Endothelial cell of umbilical vein (primary cell): ENCODE measurements at regions not wholly inside any gene's neighbourhood (a gene's known extent, or its start where the extent isn't known, plus 50 kb on each side); places are given as distances from the start of the nearest gene placed in this dataset.

ENCODE experiments used
- BruUV-seq: library from RNA; stranded (reverse); fragments of 400-500 nt; replicated peaks from 2 replicates; lab custom pipeline; 2021; lab: Mats Ljungman, UMichigan
- CTCF ChIA-PET: fragments of 300-600, 350-600 bp; sonication (Branson Sonifier 250); formaldehyde crosslinking; loops from one replicate; lab custom pipeline; 2021; ENCODE audit warnings: antibody characterized with exemption, inconsistent platforms; lab: Charles Lee
- POLR2A ChIA-PET: fragments of 300-600, 350-600 bp; sonication (Branson Sonifier 250); formaldehyde crosslinking; loops from one replicate; lab custom pipeline; 2021; ENCODE audit warnings: antibody characterized with exemption, inconsistent platforms; lab: Charles Lee
- DNase-seq: peaks from one replicate; pipeline ENCODE4 v3.0.0-alpha.2; 2011; ENCODE audit warnings: low read depth, low spot score
- FAIRE-seq: peaks from 2 replicates; lab custom pipeline; 2011; peaks lifted over from hg19 to GRCh38; lab: Jason Lieb, UNC
- H2AFZ ChIP-seq: 2 replicates; pipeline ENCODE4 v1.6.0; 2012; ENCODE audit warnings: low read depth, low read length, control low read depth, inconsistent platforms
- H3K27ac ChIP-seq: 2 replicates; pipeline ENCODE4 v1.5.1; 2011; ENCODE audit warnings: low read depth, mild to moderate bottlenecking, control low read depth, low read length, moderate library complexity; ENCODE audit not compliant: insufficient read depth
- H3K27me3 ChIP-seq, 2 experiments: 2 replicates each; pipeline versions ENCODE4 v1.6.0 to v1.6.1; 2011; ENCODE audit warnings: low read length in 2 of 2, mixed read lengths in 1 of 2; ENCODE audit not compliant: control insufficient read depth in 2 of 2, insufficient read depth in 2 of 2
- H3K36me3 ChIP-seq, 2 experiments: 2 replicates in 1 of 2; 3 replicates in 1 of 2; pipeline ENCODE4 v1.5.1; 2011; ENCODE audit warnings: low read length in 2 of 2, mild to moderate bottlenecking in 1 of 2, moderate library complexity in 1 of 2; ENCODE audit not compliant: control insufficient read depth in 2 of 2, insufficient read depth in 2 of 2; ENCODE audit errors: extremely low read depth in 1 of 2
- H3K4me1 ChIP-seq: 3 replicates; pipeline ENCODE4 v1.5.1; 2011; ENCODE audit warnings: mild to moderate bottlenecking, low read length; ENCODE audit not compliant: control insufficient read depth, insufficient read depth; ENCODE audit errors: extremely low read depth
- H3K4me2 ChIP-seq: 2 replicates; pipeline ENCODE4 v1.6.1; 2011; ENCODE audit warnings: low read length, control low read depth, mixed read lengths; ENCODE audit not compliant: insufficient read depth
- H3K4me3 ChIP-seq, 3 experiments: fragments of 200-600 bp in 1 of 3; sonication (generic), shearing (Covaris generic) in 1 of 3; replicated peaks in 1 of 3; 2 replicates each; pipeline ENCODE4 v1.5.1; 2011 to 2016; ENCODE audit warnings: control low read depth in 3 of 3, low read length in 3 of 3, mild to moderate bottlenecking in 2 of 3, inconsistent platforms in 1 of 3, low read depth in 1 of 3, moderate library complexity in 1 of 3; ENCODE audit not compliant: insufficient read depth in 1 of 3
- H3K79me2 ChIP-seq: 2 replicates; pipeline ENCODE4 v1.6.0; 2012; ENCODE audit warnings: low read length, inconsistent platforms; ENCODE audit not compliant: control insufficient read depth, insufficient read depth
- H3K9ac ChIP-seq: replicated peaks from 2 replicates; pipeline ENCODE3; 2011; ENCODE audit warnings: low read length, control low read depth; ENCODE audit not compliant: insufficient read depth; ENCODE audit errors: extremely low read depth
- H3K9me1 ChIP-seq: replicated peaks from 3 replicates; pipeline ENCODE4 v1.6.0; 2011; ENCODE audit warnings: mild to moderate bottlenecking, low read length; ENCODE audit not compliant: control insufficient read depth, insufficient read depth; ENCODE audit errors: extremely low read depth
- H3K9me3 ChIP-seq: replicated peaks from 2 replicates; pipeline ENCODE4 v1.5.1; 2012; ENCODE audit warnings: low read length, inconsistent platforms; ENCODE audit not compliant: control insufficient read depth, insufficient read depth
- H4K20me1 ChIP-seq: replicated peaks from 2 replicates; pipeline ENCODE3; 2011; ENCODE audit warnings: mild to moderate bottlenecking, low read length; ENCODE audit not compliant: control insufficient read depth, insufficient read depth; ENCODE audit errors: extremely low read depth
- CTCF ChIP-seq, 2 donors: IDR thresholded peaks; 1 replicate in 1 of 2; 2 replicates in 1 of 2; pipeline ENCODE4 v1.5.1; 2011; ENCODE audit warnings: low read length in 2 of 2, mild to moderate bottlenecking in 2 of 2, moderate library complexity in 2 of 2, control low read depth in 1 of 2, inconsistent platforms in 1 of 2, low read depth in 1 of 2; ENCODE audit not compliant: insufficient read depth in 1 of 2; ENCODE audit errors: extremely low read depth in 1 of 2
- EZH2 ChIP-seq: IDR thresholded peaks from 2 replicates; pipeline ENCODE4 v1.6.1; 2012; ENCODE audit warnings: borderline replicate concordance, low read depth, mild to moderate bottlenecking, moderate library complexity, low read length, inconsistent platforms; ENCODE audit not compliant: severe bottlenecking
- FOS ChIP-seq: IDR thresholded peaks from 2 replicates; pipeline ENCODE4 v1.6.1; 2011; ENCODE audit warnings: mild to moderate bottlenecking, low read length, moderate library complexity, borderline replicate concordance; ENCODE audit not compliant: insufficient read depth
- GATA2 ChIP-seq: IDR thresholded peaks from 2 replicates; pipeline ENCODE4 v1.7.0; 2011; ENCODE audit warnings: low read depth, mild to moderate bottlenecking, moderate library complexity, mixed read lengths, low read length; ENCODE audit not compliant: insufficient read length, insufficient read depth
- JUN ChIP-seq: IDR thresholded peaks from 2 replicates; pipeline ENCODE4 v1.6.1; 2011; ENCODE audit warnings: borderline replicate concordance, low read depth; ENCODE audit not compliant: insufficient read length, insufficient read depth
- MAX ChIP-seq: IDR thresholded peaks from 2 replicates; pipeline ENCODE4 v1.6.1; 2011; ENCODE audit not compliant: insufficient read depth, insufficient read length
- MYC ChIP-seq: IDR thresholded peaks from one replicate; pipeline ENCODE4 v1.6.1; 2011; ENCODE audit warnings: mild to moderate bottlenecking, low read depth, low read length
- POLR2A ChIP-seq: IDR thresholded peaks from 2 replicates; pipeline ENCODE4 v1.6.1; 2012; ENCODE audit warnings: low read depth, mild to moderate bottlenecking, control low read depth, low read length
- POLR2AphosphoS5 ChIP-seq: IDR thresholded peaks from 2 replicates; pipeline ENCODE4 v1.6.1; 2012; ENCODE audit warnings: low read depth, mild to moderate bottlenecking, control low read depth, low read length, moderate library complexity; ENCODE audit not compliant: insufficient read depth
- dilution Hi-C: fragments of 300-500 bp; cut with MboI; formaldehyde crosslinking; loops from one replicate; pipeline ENCODE4 v1.15.0; 2019; ENCODE audit warnings: low sequenced_read_pairs; ENCODE audit not compliant: extremely low pct_ligation_motif_present
- intact Hi-C: fragments of 100-400 bp; cut with micrococcal nuclease; formaldehyde crosslinking; loops from one replicate; pipeline ENCODE4 v1.10.0; 2022

GRCh38 chr17:34733333-34733732 lies 154.0 kb downstream of the TMEM132E start:
- Histone ChIP-seq H3K27ac (no peak overlapping the region), H3K9me1 (no peaks in the 10 kb centered on the region), H3K9ac (no peak overlapping the region), H3K79me2 (no peaks in the 10 kb centered on the region), H3K4me3 (no peak overlapping the region), H3K4me2 (no peak overlapping the region), H3K27me3 (no peaks in the 10 kb centered on the region), H4K20me1 (no peaks in the 10 kb centered on the region), H3K36me3 (no peaks in the 10 kb centered on the region), H2AFZ (no peak overlapping the region), H3K9me3 (no peaks in the 10 kb centered on the region), H3K4me1 (no peaks in the 10 kb centered on the region)
- intact Hi-C loops = no loop called here
- TF ChIP-seq MYC (no peak), EZH2 (no peak), JUN (no peak), MAX (no peak), CTCF (IDR thresholded peaks at IDR 0.05; ENCODE audit: extremely low read depth in 1 of 2, insufficient read depth in 1 of 2, low read depth in 1 of 2, low read length in 2 of 2) (no peak), POLR2AphosphoS5 (no peak), GATA2 (no peak), POLR2A (no peak), FOS (no peak)
- POLR2A ChIA-PET = no interaction called here
- dilution Hi-C loops = no loop called here
- BruUV-seq = no TSS peak
- CTCF ChIA-PET = no interaction called here
- DNase-seq = no peak
- no peak for FAIRE-seq
